HG02852 (cell line): ENCODE measurements at regions not wholly inside any gene's neighbourhood (a gene's known extent, or its start where the extent isn't known, plus 50 kb on each side); places are given as distances from the start of the nearest gene placed in this dataset.
"Not testable (repeated sequence)": the region's sequence is repeated elsewhere in the genome, so short reads cannot be mapped to it uniquely, and the experiment has no call there.

ENCODE experiments used
- ATAC-seq: cut with Tn5 transposase; IDR thresholded peaks from one replicate; pipeline ENCODE4 v1.9.1; 2021; ENCODE audit warnings: mild to moderate bottlenecking, moderate library complexity; ENCODE audit not compliant: unreplicated experiment

- no peak for ATAC-seq
These were observed 460.1 kb downstream of the TMEM114 start for GRCh38 chr16:8130197-8130596.

- no peak for ATAC-seq
These were observed 463.2 kb downstream of the TMEM114 start for GRCh38 chr16:8127070-8127469.

GRCh38 chr16:8126313-8126712, 464.0 kb downstream of the TMEM114 start:
- ATAC-seq = no peak

- no peak for ATAC-seq
These were observed 470.3 kb downstream of the TMEM114 start for GRCh38 chr16:8120001-8120400.

DNA sequence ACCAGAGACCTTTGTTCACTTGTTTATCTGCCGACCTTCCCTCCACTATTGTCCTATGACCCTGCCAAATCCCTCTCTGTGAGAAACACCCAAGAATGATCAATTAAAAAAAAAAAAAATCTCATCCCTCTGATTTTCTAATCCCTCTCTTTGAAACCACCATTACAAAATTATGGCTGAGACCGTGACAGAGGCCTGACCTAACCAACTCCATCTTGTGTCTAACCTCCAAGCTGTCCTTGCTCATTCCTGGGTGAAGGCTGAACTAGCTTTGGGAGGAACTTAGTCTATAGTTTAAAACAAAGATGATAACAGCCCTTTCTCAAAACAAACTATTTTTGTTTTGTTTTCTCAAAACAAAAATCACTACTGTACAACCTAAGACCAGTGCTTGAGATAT, 474.5 kb downstream of the TMEM114 start:
- no peak for ATAC-seq

DNA sequence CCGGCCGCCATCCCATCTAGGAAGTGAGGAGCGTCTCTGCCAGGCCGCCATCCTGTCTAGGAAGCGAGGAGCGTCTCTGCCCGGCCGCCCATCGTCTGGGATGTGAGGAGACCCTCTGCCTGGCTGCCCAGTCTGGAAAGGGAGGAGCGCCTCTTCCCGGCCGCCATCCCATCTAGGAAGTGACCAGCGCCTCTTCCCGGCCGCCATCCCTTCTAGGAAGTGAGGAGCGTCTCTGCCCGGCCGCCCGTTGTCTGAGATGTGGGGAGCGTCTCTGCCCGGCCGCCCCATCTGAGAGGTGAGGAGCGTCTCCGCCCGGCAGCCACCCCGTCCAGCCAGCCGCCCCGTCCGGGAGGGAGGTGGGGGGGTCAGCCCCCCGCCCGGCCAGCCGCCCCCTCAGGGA, 475.4 kb downstream of the TMEM114 start:
- not testable (repeated sequence) for ATAC-seq

DNA sequence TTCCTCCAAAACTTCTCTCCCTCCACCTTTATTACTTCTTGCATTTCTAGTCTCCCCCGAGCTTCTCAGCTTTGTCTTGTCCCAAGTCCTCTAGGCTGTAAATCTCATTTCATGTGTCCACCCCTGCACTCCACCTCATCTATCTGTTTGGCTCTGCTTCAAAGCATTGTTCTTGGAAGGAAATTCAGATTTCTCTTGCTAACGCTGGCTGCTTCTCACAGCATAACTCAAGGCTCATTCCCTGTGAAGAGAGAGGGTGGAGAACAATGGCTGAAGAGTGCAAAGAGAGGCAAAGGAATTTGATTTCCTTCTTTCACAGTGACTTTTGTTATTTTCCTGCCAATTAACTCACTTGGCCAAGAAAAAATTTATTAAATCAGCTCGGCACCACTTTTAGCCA, 476.5 kb downstream of the TMEM114 start:
- no peak for ATAC-seq

DNA sequence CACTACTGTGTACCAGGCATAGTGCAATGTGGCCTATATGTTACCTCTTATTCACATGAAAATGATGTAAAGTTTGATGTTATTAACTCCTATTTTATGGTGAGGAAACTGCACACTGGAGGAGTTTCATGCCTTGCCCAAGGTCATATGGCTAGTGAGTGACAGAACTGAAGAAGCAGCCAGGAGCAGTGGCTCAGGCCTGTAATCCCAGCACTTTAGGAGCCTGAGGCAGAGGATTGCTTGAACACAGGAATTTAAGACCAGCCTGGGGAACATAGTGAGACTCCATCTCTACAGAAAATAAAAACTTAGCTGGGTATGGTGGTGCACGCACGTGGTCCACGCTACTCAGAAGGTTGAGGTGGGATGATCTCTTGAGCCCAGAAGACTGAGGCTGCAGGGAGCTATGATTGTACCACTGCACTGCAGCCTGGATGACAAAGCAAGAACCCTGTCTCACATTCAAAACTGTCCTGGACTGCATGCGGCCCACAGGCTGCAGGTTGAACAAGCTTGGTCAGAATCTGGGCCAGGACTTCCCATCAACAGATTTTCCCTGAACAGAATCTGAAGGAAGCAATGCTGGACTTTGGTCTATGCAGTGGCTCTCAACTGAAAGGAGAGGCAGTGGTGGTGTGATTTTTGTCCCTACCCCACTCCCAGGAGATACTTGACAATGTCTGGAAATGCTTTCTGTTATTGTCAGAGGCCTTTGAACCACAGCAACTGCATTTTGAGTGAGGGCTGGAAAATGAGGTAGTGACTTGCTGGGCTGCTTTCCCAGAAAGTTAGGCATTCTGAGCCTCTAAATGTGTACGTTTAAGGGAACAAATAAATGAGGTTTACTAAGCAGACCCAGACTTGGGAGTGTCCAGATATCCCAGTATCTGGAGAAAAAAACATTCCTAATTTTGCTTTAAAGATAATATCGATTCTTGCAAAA, 479.5 kb downstream of the TMEM114 start:
- ATAC-seq = no peak

DNA sequence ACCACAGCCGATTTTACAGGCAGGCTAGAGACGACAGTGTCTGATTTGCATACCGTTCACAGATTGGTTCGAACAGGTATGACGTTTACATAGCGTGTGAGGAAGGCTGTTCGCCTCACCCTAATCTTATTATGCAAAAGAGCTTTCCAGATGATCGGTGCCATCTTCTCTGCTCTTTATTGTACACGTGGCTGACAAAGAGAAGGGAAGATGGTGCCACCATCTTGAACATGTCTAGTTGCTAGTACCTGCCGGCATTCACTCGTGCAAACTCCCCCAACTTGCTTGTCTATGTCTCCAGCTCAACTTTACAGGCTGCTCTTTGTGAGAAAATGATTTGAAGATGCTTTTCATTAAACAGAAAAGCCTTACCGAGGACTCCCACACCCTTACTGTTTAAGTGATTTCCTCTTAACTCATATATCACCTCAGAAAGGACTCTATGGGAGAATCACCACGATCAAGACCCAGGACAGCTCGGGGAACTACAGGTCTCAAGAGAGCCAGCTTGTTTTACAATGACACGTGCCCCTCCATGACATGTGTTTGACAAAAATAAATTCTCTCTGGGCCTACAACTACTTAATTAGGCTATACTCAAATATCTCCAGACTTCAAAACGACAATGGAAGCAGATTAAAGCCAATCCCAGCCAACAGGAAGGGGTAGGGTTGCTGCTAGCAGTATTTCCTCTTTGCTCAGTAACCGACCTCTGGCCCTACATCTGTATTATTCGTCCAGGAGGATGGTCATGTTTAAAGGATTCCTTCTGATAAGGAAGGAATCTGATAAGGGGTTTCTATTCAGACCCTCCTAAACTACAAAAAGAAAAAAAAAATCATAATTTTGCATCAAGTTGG, 480.6 kb downstream of the TMEM114 start:
- ATAC-seq = no peak

GRCh38 chr16:8108991-8109509, 481.3 kb downstream of the TMEM114 start:
- no peak for ATAC-seq

- no peak for ATAC-seq
These were observed 483.0 kb downstream of the TMEM114 start for GRCh38 chr16:8107296-8107695.

DNA sequence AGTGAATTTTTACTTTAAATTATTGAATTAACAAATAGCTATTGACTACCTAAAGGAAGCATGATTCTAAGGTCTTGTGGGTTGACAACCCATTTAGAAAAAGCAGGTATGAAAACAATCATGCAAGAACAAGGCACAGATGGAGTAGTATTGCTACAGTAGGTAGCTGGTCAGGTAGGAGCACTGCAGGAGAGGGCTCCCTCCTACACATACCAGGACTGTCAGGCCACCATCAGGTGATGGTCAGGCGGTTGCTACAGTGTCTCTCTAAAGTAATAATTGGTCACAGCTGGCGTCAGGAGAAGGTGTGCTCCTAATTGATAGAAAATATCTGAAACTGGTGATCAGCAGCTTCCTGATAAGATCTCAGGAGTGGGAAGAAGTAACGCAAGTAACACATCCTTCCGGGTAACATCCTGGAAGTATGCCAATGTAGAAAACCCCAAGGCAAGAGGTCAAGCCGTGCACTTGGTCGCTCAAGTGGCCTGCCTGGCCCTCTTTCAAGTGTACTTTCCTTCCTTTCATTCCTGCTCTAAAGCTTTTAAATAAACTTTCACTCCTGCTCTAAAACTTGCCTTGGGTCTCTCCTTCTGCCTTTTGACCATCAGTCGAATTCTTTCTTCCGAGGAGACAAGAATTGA, 486.5 kb downstream of the TMEM114 start:
- ATAC-seq = no peak

DNA sequence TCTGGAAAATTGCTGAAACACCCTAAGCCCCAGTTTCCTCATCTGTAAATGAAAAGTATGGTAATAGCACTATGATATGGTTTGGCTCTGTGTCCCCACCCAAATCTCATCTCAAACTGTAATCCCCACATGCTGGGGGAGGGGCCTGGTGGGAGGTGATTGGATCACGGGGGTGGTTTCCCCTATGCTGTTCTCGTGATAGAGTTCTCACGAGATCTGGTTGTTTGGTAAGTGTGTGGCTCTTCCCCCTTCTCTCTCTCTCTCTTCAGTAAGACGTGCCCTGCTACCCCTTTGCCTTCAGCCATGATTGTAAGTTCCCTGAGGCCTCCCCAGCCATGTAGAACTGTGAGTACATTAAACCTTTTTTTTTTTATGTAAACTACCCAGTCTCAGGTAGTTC, 490.7 kb downstream of the TMEM114 start:
- no peak for ATAC-seq

- no peak for ATAC-seq
These were observed 491.3 kb downstream of the TMEM114 start for GRCh38 chr16:8098947-8099512.

DNA sequence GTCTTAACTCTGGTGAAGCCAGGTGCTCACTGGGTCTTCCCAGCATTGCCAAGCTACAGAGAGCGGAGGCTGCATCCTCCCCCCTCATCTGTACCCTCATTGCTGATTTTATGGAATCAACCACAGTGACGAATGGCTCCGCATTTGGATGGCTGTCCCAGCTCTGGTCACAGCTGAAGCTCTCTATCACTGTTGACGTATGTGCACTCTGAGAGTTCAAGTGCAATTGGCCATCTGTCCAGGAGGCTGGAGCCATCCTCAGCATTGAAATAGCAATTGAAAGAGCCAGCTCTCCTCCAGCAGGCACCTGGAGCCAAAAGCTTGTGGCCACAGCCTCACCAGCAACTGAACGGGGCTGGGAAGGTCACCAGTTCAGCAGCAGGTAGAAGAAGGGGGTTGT, 494.1 kb downstream of the TMEM114 start:
- no peak for ATAC-seq

GRCh38 chr16:8094696-8095095, 495.6 kb downstream of the TMEM114 start:
- ATAC-seq = no peak

DNA sequence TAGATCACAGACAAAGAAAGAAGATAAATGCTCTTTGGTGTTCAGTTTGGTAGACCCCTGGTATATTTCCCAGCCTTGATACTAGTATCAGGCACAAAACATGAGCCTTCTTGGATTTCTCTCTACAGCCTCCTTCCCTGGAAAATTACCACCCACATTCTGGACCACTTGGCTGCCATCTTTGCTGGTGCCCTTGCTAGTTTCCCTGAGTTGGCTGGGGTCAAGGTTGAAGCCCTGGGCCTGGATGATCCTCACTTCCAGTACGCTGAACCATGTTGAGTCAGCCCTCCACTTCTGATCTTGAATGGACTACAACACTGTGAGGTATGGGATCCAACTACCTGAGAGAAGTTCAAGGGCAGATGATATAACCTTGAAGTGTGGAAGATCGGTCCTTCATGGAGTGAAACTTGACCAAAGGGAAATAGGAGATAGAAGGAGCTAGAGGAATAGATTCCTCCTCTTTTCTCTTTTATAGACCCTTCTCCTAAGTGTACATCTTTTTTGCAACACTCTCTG, 501.4 kb downstream of the TMEM114 start:
- ATAC-seq = no peak

DNA sequence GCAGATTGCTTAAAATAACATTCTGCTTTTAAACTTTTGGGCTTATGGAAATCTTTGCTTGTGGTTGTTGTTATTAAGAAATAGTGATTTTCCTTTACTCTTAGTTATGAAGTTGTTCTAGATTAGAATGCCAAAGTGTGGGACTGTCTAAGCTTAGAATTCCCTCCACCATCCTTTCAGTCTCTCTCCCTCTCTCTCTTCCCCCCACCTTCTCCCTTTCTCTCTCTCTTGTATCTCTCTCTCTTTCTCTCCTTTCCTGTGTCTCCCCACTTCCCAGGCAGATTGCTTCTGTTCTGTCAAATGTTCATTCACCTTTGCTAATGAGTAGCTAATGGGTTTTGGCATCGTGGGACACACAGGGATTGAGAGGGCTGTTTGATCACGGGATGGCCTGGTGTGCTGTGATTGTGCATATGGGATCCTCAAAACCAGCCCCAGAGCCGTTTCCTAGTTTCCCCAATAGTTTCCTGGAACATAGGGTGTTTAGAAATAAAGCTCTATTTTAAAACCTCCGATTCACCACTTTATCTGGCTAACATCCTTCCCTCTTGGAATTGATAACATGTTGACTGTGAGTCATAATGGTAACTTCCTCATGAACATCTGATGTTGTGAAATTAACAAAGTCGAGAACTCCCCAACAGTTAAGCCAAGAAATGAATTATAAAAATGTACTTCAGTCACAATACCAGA, 502.6 kb downstream of the TMEM114 start:
- ATAC-seq = no peak

- ATAC-seq = no peak
These were observed 503.2 kb downstream of the TMEM114 start for GRCh38 chr16:8087146-8087545.

- ATAC-seq = no peak
These were observed 505.4 kb downstream of the TMEM114 start for GRCh38 chr16:8084882-8085281.
